Hepatic stellate cell (primary cell): ENCODE measurements at regions not wholly inside any gene's neighbourhood (a gene's known extent, or its start where the extent isn't known, plus 50 kb on each side); places are given as distances from the start of the nearest gene placed in this dataset.
"Not testable (repeated sequence)": the region's sequence is repeated elsewhere in the genome, so short reads cannot be mapped to it uniquely, and the experiment has no call there.

ENCODE experiments used
- DNase-seq: peaks from one replicate; pipeline ENCODE4 v3.0.0; 2011; ENCODE audit warnings: low spot score

GRCh38 chr12:89824822-89825221 lies 116.2 kb upstream of the ATP2B1 start:
- DNase-seq, result no peak

DNA sequence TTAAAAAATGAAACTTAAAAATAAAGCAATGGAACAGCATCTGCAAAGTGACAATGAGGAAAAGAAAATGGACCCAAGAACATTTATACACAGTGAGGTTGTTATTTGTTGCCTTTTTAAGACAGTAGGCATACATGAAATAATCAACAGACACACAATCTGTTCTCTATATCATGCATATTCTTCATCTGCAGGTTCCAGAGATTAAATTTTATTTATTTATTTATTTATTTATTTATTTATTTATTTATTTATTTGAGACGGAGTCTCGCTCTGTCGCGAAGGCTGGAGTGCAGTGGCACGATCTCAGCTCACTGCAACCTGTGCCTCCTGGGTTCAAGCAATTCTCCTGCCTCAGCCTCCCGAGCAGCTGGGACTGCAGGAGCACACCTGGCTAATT lies 114.4 kb upstream of the ATP2B1 start:
- DNase-seq, result not testable (repeated sequence)

DNA sequence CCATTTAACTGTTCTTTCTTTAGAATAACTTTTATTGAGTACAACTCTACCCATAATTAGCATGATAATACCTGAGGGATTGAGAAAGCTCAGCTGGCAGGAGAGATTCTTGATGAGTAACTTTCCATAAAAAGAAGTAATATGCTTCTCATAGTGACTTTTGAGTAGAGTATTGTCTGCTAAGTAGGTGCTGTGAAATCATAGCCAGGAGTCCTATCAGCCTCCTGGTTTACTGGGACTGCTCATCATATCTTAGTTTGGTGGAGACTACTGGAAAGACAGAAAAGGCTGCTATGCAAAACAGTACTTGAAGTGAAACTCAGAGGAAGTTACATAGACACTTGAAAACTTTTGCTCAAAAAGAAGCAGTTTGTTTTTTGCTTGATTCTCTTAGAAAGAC lies 113.3 kb upstream of the ATP2B1 start:
- DNase-seq, result no peak

DNA sequence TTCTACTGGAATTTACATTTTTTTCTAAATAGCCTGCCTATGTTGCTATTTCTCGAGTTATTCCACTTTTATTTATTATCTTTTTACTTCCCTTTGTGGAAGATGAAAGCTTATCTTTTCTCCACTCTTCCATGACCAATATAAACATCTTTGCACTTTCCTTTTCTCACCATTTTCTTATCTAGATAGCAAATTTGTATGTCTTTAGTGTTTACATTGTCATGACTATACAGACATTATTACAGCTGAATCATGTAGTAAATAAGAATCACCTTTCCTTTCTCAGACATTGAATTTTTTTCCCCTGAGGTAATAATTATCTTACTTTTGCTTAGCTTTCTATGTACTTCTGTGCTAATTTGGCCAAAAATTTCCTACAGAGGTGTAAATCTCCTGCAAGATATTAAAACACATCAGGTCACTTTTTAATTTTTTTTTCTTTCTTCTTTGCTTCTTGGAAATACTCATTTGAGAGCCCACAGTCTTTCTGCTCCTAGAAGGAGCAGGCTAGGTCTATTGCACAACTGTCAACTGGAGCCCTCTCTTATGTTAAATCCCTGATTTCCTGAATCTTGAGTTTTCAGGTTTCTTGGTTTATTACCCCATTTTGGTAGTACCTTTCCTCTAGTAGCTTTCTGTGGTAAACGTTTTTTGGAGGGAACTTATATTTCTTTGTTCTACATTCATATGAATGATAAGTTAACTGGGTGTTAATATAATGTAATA lies 109.0 kb upstream of the ATP2B1 start:
- no peak for DNase-seq

- DNase-seq, result no peak
Measured at GRCh38 chr12:89815225-89815624, 106.6 kb upstream of the ATP2B1 start.

DNA sequence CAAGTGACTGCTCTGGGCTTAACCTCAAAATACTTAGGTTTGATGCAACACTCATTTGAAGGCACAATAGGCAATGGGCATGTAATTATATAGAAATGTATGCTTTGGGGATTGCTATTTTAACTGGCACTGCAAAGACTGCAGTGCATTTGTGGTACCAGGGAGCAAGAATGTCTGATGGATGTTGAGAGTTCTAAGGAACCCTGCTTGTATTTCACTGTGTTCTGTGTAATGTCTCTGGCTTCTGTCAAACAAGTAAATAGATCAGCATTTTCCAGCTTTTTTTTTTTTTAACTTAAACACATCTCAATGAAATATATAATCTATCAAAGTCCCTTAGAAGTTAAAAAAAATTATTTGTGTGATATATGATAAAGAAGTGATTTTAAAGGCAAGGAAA lies 94.8 kb upstream of the ATP2B1 start:
- no peak for DNase-seq

GRCh38 chr12:89801284-89801683 lies 92.6 kb upstream of the ATP2B1 start:
- no peak for DNase-seq

- no peak for DNase-seq
Measured at GRCh38 chr12:89800435-89800834, 91.8 kb upstream of the ATP2B1 start.

GRCh38 chr12:89799316-89799715 lies 90.7 kb upstream of the ATP2B1 start:
- no peak for DNase-seq

DNA sequence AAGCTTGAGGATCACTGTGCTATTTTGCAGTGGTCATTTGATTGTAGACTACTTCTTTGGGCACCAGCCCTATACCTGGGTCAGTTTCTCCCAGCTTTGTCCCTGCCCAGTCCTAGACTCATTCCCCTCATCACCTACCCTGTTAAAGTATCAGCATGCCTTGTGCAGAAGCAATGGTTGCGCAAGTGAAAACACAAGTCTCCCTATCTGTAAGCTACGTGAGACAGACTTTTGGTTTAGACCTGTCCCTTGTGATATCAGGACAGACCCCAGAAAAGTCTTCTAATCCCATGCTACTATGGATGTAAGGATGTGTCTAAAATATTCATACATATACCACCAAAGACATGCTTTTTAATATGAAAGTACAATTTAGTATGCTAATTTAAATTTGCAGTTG lies 88.8 kb upstream of the ATP2B1 start:
- DNase-seq, result no peak

- no peak for DNase-seq
Measured at GRCh38 chr12:89796798-89797382, 88.3 kb upstream of the ATP2B1 start.

- no peak for DNase-seq
Measured at GRCh38 chr12:89793946-89794345, 85.3 kb upstream of the ATP2B1 start.

DNA sequence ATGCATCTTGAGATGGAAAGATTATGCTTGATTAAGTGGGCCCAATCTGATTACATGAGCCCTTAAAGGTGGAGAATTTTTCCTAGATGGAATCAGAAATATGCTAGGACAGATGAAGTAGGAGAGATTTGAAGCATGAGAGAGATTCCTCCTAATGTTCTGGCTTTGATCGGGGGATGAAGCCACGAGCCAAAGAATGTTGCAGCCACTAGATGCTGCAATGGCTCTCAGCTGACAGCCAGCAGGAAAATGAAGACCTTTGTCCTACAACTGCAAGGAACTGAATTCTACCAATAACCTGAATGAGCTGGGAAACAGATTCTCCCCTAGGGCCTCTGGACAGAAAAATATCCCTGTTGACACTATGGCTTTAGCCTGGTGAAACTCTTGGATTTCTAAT lies 82.6 kb upstream of the ATP2B1 start:
- no peak for DNase-seq

DNA sequence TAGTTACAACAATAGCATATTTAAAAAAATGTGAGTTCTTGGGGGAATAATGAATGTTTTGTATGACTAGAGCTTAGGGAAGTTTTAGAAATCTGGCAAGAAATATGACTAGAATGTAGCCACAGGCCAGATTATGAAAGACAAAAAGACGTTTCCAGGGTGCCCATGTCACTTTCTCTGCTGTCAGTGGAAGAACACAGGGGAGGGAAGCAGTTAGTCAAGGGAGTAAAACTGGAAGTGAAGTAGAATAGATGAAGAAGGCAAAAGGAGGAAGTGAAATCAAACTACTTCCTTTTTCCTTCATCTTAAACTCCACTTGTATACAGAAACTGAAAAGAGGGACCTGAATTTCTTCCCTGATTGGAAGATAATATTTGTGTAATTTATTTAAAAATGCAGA lies 81.2 kb upstream of the ATP2B1 start:
- DNase-seq, result no peak

DNA sequence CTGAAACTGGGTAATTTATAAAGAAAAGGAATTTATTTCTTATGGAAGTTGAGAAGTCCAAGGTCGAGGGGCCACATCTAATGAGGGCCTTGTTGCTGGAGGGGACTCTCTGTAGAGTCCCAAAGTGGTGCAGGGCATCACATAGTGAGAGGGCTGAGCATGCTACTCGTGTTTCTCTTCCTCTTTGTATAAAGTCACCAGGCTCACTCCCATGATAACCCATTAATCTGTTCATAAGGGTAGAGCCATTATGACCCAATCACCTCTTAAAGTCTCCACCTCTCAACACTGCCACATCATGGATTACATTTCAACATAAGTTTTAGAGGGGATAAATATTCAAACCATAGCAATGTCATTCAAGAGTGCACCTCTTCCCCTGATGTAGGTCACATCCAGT lies 79.1 kb upstream of the ATP2B1 start:
- no peak for DNase-seq

- no peak for DNase-seq
Measured at GRCh38 chr12:89786177-89786810, 77.7 kb upstream of the ATP2B1 start.

- peak; percentile 10 for DNase-seq
Measured at GRCh38 chr12:89783359-89784060, 74.9 kb upstream of the ATP2B1 start.

- DNase-seq, result no peak
Measured at GRCh38 chr12:89782807-89783206, 74.2 kb upstream of the ATP2B1 start.

DNA sequence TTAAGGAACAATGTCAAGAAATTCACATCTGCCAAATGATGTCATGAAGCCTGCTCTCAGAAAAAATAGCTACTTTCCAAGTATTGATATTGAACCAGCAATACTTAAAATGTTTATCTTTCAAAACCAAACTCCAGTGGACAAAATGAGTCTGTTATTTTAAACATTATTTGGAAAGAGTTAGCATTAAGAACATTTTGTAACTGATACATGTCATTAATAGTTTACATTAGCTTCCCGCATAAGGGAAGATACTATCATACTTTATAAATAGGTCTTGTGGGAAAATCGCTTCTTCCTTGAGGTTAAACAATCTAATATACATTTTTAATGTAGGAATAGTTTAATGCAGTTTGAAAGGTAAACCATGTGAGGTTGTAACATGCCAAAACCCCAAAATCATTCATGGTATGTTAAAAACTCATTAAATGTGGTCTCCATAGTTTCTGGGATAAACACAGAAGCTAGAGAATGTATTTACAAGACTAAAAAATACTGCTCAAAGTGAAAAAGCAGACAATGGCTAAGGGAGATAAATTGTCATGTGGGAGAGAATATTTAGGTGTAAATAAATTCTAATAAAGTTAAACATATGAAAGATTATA lies 73.4 kb upstream of the ATP2B1 start:
- DNase-seq, result no peak

- DNase-seq, result no peak
Measured at GRCh38 chr12:89781156-89781555, 72.5 kb upstream of the ATP2B1 start.

DNA sequence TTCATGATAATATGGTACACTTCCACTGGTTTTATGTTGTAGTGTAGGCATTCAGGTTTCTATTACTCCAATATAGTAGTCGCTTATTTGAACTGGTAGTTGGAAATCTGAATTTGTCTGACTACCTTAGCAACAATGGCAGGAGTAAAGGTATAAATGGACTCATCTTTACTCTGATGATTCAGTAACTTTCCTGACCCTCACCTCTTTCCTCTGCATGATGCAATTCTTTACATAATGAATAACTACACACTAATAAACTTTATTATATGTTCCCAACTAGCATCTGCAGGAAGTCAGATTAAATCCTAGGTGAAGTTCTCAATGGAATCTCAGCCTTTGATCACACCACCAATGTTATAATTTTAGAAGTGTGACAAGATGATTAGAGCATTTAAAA lies 70.5 kb upstream of the ATP2B1 start:
- DNase-seq, result no peak

- no peak for DNase-seq
Measured at GRCh38 chr12:89777733-89778379, 69.2 kb upstream of the ATP2B1 start.
